NOMO-1 treated with dmso at 0.1 percent for 144 hours (cell line): ENCODE measurements at regions not wholly inside any gene's neighbourhood (a gene's known extent, or its start where the extent isn't known, plus 50 kb on each side); places are given as distances from the start of the nearest gene placed in this dataset.
"Not testable (repeated sequence)": the region's sequence is repeated elsewhere in the genome, so short reads cannot be mapped to it uniquely, and the experiment has no call there.

Experiments used
- DNase-seq: peaks from one replicate; lab custom pipeline; 2025; ENCODE audit not compliant: unreplicated experiment; lab: John Stamatoyannopoulos, UW

GRCh38 chr3:11713171-11713570, 69.5 kb upstream of the VGLL4 start:
- no peak for DNase-seq

- DNase-seq: no peak
Observed at GRCh38 chr3:11712646-11713045, 68.9 kb upstream of the VGLL4 start.

- DNase-seq: no peak
Observed at GRCh38 chr3:11711876-11712275, 68.2 kb upstream of the VGLL4 start.

GRCh38 chr3:11709782-11710181, 66.1 kb upstream of the VGLL4 start:
- no peak for DNase-seq

- not testable (repeated sequence) for DNase-seq
Observed at GRCh38 chr3:11707084-11707483, 63.4 kb upstream of the VGLL4 start.

- DNase-seq: no peak
Observed at GRCh38 chr3:11706604-11707003, 62.9 kb upstream of the VGLL4 start.

- DNase-seq: no peak
Observed at GRCh38 chr3:11705049-11705448, 61.3 kb upstream of the VGLL4 start.

- DNase-seq: no peak
Observed at GRCh38 chr3:11703146-11703545, 59.4 kb upstream of the VGLL4 start.

GRCh38 chr3:11699083-11699427, 55.3 kb upstream of the VGLL4 start:
- no peak for DNase-seq

GRCh38 chr3:11698326-11699082, 54.8 kb upstream of the VGLL4 start:
- no peak for DNase-seq

- DNase-seq: no peak
Observed at GRCh38 chr3:11697701-11698100, 54.0 kb upstream of the VGLL4 start.

GRCh38 chr3:11696054-11696453, 52.3 kb upstream of the VGLL4 start:
- no peak for DNase-seq
